GM21526 (cell line): ENCODE measurements at regions not wholly inside any gene's neighbourhood (a gene's known extent, or its start where the extent isn't known, plus 50 kb on each side); places are given as distances from the start of the nearest gene placed in this dataset.
"Not testable (repeated sequence)": the region's sequence is repeated elsewhere in the genome, so short reads cannot be mapped to it uniquely, and the experiment has no call there.

ENCODE experiments used
- ATAC-seq: cut with Tn5 transposase; IDR thresholded peaks from one replicate; pipeline ENCODE4 v1.9.1; 2021; ENCODE audit warnings: moderate library complexity; ENCODE audit not compliant: unreplicated experiment, low FRiP score

DNA sequence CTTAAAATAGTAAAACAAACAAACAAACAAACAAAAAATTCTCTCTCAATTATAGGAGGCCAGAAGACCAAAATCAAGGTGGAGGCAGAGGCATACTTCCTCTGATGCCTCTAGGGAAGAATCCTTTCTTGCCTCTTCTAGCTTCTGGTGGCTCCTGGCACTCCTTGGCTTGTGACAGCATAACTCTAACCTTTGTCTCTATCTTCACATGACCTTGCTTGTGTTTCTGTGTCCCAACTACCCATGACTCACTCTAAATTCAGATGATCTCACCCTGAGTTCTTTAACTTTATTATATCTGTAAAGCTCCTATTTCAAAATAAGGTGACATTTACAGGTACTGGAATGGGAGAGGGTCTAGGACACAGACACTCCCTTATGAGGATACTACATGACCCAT is 88.3 kb upstream of the ANTXRL start:
- ATAC-seq: no peak

DNA sequence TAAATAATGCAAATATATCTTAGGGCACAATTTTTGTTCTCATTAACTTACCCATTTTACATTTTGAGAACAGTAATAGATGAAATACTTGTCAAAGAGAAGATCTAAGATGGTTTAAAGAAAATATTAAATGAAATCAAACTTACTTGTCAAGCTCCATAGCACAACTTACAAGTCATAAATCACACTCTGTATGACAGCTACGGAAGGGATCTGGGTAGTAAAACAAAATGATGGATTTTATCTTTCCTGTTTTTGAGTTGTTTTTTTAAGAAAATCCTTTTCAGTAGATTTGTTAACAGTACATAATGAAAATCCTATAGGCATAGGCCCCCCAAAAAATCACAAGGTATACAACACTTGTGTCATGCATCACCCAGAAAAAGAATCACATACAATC is 84.4 kb upstream of the ANTXRL start:
- ATAC-seq: not testable (repeated sequence)

DNA sequence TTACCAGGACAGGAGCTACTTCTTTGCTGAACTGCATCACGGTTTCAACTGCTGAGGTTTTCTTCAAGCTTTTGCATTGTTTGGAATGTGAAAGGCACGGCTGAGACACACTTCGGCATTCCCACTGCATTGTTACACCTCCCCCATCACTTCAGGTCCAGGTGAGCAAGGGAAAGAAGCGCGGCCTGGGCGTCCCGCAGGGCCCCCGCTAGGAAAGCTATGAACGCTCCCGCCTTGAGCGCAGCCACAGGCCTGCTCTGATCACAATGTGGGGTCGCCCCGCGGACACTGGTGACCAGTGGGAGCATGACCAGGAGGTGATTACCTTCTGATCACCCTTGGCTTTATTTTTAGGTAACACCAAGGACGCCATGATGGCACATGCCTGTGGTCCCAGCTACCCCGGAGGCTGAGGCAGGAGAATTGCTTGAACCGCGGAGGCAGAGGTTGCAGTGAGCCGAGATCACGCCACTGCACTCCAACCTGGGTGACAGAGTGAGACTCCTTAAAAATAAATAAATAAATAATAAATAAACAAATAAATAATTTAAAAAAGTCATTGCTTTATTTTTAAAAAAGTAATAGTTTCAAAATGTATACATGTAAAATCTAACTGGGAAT is 82.2 kb upstream of the ANTXRL start:
- ATAC-seq: not testable (repeated sequence)

DNA sequence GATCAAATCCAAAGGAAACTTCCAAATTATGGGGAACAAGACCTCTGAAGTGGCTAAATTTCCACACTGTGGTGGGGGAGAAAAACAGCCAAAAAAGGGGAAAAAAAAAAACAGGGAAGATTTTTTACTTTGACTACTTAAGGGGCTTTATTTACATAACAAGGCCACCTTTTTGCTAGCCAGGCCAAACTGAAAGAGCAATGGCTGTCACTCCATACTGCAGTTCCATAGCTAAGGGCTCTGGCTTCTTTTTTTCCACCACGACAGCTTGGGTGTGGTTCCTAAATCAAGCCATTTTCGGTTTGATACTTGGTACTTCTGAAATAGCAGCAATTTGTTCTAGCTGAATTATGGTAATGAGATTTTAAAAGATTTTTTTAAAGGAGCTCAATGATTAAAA is 76.4 kb upstream of the ANTXRL start:
- ATAC-seq: not testable (repeated sequence)

- no peak for ATAC-seq
These were observed 71.4 kb upstream of the ANTXRL start for GRCh38 chr10:46215426-46215825.

DNA sequence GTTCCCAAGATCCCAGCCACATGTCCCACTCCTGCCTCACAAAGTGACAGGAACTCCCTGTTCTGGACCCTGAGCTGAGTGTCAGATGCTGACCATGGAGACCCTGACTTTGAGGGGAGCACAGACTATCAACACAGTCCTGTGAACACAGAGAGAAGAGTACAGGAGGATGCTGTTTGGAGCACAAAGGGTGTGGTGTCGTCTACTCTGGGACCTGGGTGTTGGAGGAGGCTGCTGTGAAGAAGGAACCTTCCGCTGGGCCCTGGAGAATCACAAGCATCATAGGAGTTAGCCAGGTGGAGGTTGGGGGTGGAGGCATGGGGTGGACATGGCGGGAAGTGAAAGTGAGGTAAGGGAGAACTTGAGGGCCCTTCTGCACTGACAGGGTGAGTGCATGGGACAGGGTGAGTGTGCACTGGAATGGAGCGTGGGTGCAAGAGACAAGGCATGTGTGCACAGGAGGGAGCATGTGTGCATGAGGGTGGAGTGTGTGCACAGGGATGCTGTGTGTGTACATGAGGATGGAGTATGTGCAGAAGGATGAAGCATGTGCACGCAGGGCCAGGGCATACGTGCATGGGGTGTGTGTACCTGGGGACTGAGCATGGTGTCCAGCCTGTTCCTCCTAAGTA is 70.7 kb upstream of the ANTXRL start:
- ATAC-seq: no peak

GRCh38 chr10:46216836-46217751 is 69.7 kb upstream of the ANTXRL start:
- no peak for ATAC-seq

DNA sequence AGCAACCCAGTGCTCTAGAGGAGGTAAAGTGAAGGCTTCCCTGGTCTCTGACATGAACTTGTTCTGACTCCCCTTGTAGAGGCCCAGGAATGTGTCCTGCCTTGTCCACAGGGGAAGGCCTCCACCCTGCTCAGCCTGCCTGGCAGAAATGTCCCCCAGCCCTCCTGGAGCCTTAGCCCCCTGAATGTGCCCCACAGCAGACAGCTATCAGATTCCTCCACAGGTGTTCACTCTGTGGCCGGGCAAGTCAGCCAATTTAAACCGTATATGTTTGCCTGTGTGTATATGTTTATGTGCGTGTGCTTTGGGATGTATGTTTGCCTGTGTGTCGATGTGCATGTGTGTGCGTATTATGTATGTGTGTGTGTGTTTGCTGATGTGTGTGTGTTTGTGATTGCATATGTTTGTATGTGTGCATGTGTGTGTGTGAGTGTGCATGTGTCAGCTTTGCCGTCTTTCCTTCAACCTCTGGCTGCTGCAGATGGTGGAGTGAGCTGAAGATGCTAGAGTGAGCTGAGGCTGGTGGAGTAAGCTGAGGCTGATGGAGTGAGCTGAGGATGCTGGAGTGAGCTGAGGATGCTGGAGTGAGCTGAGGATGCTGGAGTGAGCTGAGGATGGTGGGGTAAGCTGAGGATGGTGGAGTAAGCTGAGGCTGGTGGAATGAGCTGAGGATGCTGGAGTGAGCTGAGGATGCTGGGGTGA is 68.9 kb upstream of the ANTXRL start:
- no peak for ATAC-seq

- no peak for ATAC-seq
These were observed 67.9 kb upstream of the ANTXRL start for GRCh38 chr10:46218921-46219320.

DNA sequence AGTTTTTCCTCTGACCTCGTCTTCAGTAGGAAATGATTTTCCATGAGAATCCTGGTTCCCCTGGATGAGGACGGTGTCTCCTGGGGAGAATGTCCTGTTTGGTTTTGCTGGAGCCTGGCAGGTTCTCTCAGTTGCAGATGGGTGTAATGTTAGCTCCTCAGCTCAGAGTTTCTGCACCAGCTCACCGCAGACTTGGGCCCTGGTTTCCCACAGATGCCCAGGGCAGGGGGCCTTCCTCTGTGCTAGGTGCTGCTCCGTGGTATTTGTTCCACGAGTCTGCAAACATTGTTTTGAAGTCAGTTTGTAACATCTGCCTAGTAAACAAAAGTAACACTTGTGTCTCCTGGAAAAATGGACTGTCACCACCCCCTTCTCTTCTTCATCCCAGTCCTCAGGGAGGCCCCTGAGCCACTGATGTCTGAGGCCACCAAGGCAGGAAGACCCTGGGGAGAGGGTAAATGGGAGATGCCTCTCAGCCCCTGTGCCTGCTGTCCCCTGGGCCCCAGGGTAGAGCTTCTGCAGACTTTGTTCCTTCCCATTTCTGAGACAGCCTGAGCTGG is 67.3 kb upstream of the ANTXRL start:
- ATAC-seq: not testable (repeated sequence)

GRCh38 chr10:46220187-46220586 is 66.6 kb upstream of the ANTXRL start:
- no peak for ATAC-seq

DNA sequence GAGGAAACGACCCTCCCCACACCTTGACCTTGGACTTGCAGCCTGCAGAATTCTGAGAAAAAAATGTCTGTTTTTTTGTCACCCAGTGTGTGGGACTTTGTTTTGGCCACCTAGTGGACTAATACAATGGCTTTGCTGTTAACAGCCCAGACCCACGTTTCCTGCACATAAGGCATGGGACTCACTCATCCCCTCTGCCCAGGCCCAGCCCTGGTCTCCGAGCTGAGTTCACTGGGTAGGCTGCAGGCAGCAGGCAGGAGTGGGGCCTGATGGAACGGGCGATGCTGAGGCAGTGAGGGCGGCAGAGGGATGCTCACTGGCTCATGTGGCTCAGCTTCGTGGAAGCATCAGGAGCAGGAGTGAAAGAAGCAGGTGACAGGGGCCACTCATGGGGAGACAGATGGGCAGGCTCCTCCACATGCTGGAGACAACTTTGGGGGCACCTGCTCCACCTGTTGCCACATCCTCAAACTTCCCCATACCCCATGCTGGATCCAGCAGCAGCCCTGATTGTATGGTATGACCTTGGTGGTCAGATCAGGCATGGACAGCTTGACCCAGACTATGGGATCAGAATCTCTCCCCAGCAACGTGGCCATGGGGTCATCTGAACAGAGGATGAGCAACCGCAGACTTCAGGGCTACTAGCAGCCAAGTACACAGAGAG is 65.8 kb upstream of the ANTXRL start:
- no peak for ATAC-seq

DNA sequence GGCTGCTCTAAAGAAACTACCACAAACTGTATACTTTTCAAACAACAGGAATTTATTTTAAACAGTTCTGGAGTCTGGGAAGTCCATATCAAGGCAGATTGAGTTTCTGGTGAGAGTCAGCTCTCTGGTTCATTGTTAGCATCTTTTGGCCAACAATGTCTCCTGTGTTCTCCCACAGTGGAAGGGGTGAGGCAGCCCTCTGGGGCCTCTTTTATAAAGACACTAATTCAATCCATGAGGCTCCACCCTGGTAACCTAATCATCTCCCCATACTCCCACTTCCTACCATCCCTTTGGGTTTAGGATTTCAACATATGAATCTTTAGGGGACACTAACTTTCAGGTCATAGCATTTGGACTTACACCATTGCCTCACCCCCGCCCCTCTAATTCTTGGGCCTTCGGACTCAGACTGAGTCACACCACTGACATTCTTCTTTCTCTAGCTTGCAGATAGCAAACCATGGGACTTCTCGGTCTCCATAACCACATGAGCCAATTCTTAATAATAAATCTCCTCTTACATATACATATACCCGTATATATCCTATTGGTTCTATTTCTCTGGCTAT is 64.3 kb upstream of the ANTXRL start:
- no peak for ATAC-seq

GRCh38 chr10:46223064-46223480 is 63.7 kb upstream of the ANTXRL start:
- ATAC-seq: no peak

DNA sequence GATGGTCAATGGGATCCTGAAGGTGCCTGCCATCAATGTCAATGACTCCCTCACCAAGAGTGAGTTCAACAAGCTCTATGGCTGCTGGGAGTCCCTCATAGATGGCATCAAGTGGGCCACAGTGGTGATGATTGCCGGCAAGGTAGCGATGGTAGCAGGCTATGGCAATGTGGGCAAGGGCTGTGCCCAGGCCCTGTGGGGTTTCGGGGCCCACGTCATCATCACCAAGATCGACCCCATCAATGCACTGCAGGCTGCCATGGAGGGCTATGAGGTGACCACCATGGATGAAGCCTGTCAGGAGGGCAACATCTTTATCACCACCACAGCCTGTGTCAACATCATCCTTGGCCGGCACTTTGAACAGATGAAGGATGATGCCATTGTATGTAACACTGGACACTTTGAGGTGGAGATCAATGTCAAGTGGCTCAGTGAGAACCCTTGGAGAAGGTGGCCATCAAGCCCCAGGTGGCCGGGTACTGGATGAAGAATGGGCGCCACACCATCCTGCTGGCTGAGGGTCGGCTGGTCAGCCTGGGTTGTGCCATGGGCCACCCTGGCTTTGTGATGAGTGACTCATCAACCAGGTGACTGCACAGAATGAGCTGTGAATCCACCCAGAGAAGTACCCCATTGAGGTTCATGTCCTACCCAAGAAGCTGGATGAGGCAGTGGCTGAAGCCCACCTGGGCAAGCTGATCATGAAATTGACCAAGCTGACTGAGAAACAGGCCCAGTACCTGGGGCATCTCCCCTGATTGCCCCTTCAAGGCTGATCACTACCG is 63.0 kb upstream of the ANTXRL start:
- ATAC-seq: no peak

DNA sequence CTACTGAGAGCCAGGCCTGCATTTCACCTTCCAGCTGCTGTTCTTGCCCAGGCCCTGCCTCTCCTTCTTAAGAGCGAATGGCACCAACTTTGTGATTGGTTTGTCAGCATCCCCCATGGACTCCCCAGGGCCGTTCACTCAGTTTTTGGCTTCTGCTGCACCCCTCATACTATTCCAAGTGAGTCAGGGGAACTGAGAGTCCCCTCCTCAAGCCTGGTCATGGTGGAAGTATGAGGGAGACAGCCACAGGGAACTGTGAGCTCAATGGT is 62.4 kb upstream of the ANTXRL start:
- no peak for ATAC-seq

DNA sequence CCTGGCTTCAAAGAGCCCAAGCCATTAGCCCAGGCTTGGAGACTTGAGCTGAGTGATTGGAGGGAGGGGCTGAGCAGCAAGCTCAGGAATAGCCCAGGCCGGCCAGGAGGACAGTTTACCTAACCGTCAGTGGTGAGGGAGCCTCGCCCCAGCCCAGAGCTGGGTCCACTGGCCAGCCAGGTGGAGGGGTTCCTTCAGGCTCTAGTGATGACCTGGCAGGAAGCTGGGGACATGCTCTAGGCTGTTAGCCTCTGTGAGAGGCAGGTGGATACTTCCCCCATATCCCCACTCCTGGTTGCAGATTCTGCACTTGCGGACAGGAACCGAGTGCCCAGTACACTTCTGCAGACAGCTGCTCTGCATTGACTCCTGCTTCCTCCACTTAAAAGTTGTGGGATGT is 61.2 kb upstream of the ANTXRL start:
- no peak for ATAC-seq

DNA sequence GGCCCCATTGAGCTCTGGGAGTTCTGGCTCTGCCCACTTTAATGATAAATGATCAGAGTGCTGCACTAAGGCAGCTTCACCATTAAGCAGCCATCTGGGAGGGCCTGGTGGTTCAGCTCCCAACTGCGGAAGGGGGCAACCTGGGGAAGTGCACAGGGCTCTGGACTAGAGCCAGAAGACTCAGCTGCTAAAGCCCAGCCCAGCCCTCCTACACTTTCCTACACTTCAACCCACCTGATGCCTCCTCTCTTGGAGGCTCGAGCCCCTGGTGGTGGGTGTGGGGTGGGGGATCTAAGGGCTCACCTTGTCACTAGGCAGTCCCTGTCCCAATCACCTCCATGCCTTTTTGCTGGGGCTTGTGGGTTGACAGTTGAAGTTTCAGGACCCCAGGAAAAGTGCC is 60.6 kb upstream of the ANTXRL start:
- no peak for ATAC-seq

DNA sequence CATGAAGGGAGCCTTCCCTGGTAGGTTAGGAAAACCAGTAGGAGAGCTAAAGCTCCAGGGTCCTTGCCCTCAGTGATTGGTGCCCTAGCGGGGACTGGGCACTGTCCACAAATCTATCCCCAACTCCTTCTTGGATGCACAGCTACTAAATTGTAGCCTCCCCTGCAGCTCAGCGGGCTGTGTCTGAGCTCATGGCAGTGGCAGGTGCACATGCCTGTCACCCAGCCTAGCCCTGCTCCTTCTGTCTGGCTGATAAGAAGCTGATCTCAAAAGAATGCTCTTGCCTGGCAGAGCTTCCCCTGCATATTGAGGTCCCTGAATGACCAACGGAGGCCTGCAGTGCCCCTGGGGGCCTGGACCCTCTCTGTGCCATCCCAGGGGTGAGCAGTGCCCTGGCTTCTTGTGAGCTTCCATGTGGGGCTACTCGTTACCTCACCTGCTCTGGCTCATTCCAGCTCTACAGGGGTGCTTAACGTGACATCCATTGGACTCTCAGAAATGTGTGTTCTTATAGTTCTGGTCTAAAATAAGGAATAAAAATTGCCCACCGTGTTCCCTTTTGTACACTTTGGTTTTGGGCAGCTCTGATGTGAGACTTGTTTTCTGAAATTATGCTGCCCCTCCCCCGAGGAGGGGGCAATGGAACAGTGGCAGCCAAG is 59.8 kb upstream of the ANTXRL start:
- no peak for ATAC-seq
